GM23338 (cell line): ENCODE measurements at regions not wholly inside any gene's neighbourhood (a gene's known extent, or its start where the extent isn't known, plus 50 kb on each side); places are given as distances from the start of the nearest gene placed in this dataset.

Experiments used
- ATAC-seq: fragments of 200-7000 bp; cut with Tn5 transposase; 3 replicates; pipeline ENCODE4 v1.9.1; 2020
- DNase-seq: peaks from one replicate; pipeline ENCODE4 v3.0.0-alpha.2; 2015; ENCODE audit warnings: low spot score
- H2AFZ ChIP-seq: fragments of 200-600 bp; sonication (generic); 2 replicates; pipeline ENCODE4 v1.8.0; 2016; ENCODE audit warnings: antibody characterized with exemption, mild to moderate bottlenecking, moderate library complexity
- H3F3A ChIP-seq: fragments of 200-600 bp; sonication (generic); replicated peaks from 2 replicates; pipeline ENCODE4 v1.8.0; 2017; ENCODE audit warnings: antibody characterized with exemption, mixed run types, low read depth
- H3K27ac ChIP-seq: fragments of 200-600 bp; sonication (generic); 2 replicates; pipeline ENCODE4 v1.6.1; 2016; ENCODE audit warnings: low read depth
- H3K27me3 ChIP-seq: fragments of 200-600 bp; sonication (generic); 2 replicates; pipeline ENCODE4 v1.8.0; 2016; ENCODE audit warnings: mild to moderate bottlenecking, mixed run types, moderate library complexity; ENCODE audit not compliant: insufficient read depth
- H3K36me3 ChIP-seq: fragments of 200-600 bp; sonication (generic); 2 replicates; pipeline ENCODE4 v1.8.0; 2016; ENCODE audit warnings: mild to moderate bottlenecking; ENCODE audit not compliant: insufficient read depth
- H3K4me1 ChIP-seq: fragments of 200-600 bp; sonication (generic); 2 replicates; pipeline ENCODE4 v1.8.0; 2016; ENCODE audit warnings: mild to moderate bottlenecking, moderate library complexity; ENCODE audit not compliant: insufficient read depth
- H3K4me2 ChIP-seq: fragments of 200-600 bp; sonication (generic); 2 replicates; pipeline ENCODE4 v1.7.1; 2017; ENCODE audit warnings: mixed run types
- H3K4me3 ChIP-seq: fragments of 200-600 bp; sonication (generic); 2 replicates; pipeline ENCODE4 v1.6.1; 2016; ENCODE audit warnings: mixed run types
- H3K79me2 ChIP-seq: fragments of 200-600 bp; sonication (generic); replicated peaks from 2 replicates; pipeline ENCODE4 v1.8.0; 2017; ENCODE audit warnings: mild to moderate bottlenecking; ENCODE audit not compliant: insufficient read depth
- H3K9me2 ChIP-seq: fragments of 200-600 bp; sonication (generic); 2 replicates; pipeline ENCODE4 v1.8.0; 2017; ENCODE audit not compliant: insufficient read depth
- H4K20me1 ChIP-seq: fragments of 200-600 bp; sonication (generic); replicated peaks from 2 replicates; pipeline ENCODE4 v1.8.0; 2017; ENCODE audit warnings: mild to moderate bottlenecking; ENCODE audit not compliant: insufficient read depth
- H3K27ac Mint-ChIP-seq: 2 replicates; pipeline ENCODE4 v1.8.0; 2020; ENCODE audit warnings: inconsistent platforms, mild to moderate bottlenecking, moderate library complexity, mixed read lengths
- H3K27me3 Mint-ChIP-seq: 3 replicates; pipeline ENCODE4 v1.8.0; 2022; ENCODE audit warnings: low read depth, mild to moderate bottlenecking, moderate library complexity, mixed read lengths, inconsistent platforms; ENCODE audit not compliant: insufficient read depth, poor library complexity
- H3K36me3 Mint-ChIP-seq: 3 replicates; pipeline ENCODE4 v1.8.0; 2021; ENCODE audit warnings: low read depth, mild to moderate bottlenecking, inconsistent platforms, moderate library complexity, mixed read lengths
- H3K4me1 Mint-ChIP-seq: 3 replicates; pipeline ENCODE4 v1.8.0; 2020; ENCODE audit warnings: mild to moderate bottlenecking, inconsistent platforms, mixed read lengths
- H3K4me3 Mint-ChIP-seq: 3 replicates; pipeline ENCODE4 v1.8.0; 2021; ENCODE audit warnings: moderate library complexity, mild to moderate bottlenecking, inconsistent platforms, mixed read lengths
- H3K9me3 Mint-ChIP-seq: 3 replicates; pipeline ENCODE4 v1.8.0; 2020; ENCODE audit warnings: moderate library complexity, mild to moderate bottlenecking, inconsistent platforms, mixed read lengths
- CREB1 ChIP-seq: fragments of 250-450 bp; sonication (Bioruptor Pico); IDR thresholded peaks from 2 replicates; pipeline ENCODE4 v1.5.0; 2020; ENCODE audit warnings: low read depth, mild to moderate bottlenecking, moderate library complexity
- CTCF ChIP-seq, 2 experiments: fragments of 200-600 bp in 1 of 2; sonication (generic) in 1 of 2; conservative IDR thresholded peaks; 2 replicates each; pipeline versions ENCODE4 v1.5.1 to v1.6.1; 2016 to 2017; ENCODE audit warnings: antibody characterized with exemption in 2 of 2, low read depth in 2 of 2, mild to moderate bottlenecking in 2 of 2, moderate library complexity in 1 of 2
- ETS1 ChIP-seq: IDR thresholded peaks from 2 replicates; pipeline ENCODE4 v1.6.1; 2016; ENCODE audit warnings: antibody characterized with exemption
- EZH2phosphoT487 ChIP-seq: fragments of 200-600 bp; sonication (generic); IDR thresholded peaks from one replicate; pipeline ENCODE4 v1.8.1; 2018; ENCODE audit warnings: antibody characterized with exemption; ENCODE audit not compliant: unreplicated experiment
- JUNB ChIP-seq: IDR thresholded peaks from one replicate; pipeline ENCODE4 v1.6.1; 2016; ENCODE audit warnings: antibody characterized with exemption; ENCODE audit not compliant: unreplicated experiment
- NANOG ChIP-seq: IDR thresholded peaks from 2 replicates; pipeline ENCODE4 v1.6.1; 2016; ENCODE audit warnings: antibody characterized with exemption, borderline replicate concordance
- REST ChIP-seq: IDR thresholded peaks from one replicate; pipeline ENCODE4 v1.6.1; 2018; ENCODE audit warnings: antibody characterized with exemption; ENCODE audit not compliant: unreplicated experiment
- STAT1 ChIP-seq: IDR thresholded peaks from one replicate; pipeline ENCODE4 v1.6.1; 2016; ENCODE audit warnings: antibody characterized with exemption; ENCODE audit not compliant: unreplicated experiment
- ZNF114 ChIP-seq: fragments of 250-450 bp; sonication (Bioruptor Pico); IDR thresholded peaks from 2 replicates; pipeline ENCODE4 v1.5.0; 2020; ENCODE audit warnings: mild to moderate bottlenecking, moderate library complexity
- ZNF331 ChIP-seq: fragments of 250-450 bp; sonication (Bioruptor Pico); IDR thresholded peaks from 2 replicates; pipeline ENCODE4 v1.5.0; 2020; ENCODE audit warnings: low read depth, mild to moderate bottlenecking, moderate library complexity
- ZNF462 ChIP-seq: fragments of 250-450 bp; sonication (Bioruptor Pico); IDR thresholded peaks from 2 replicates; pipeline ENCODE4 v1.5.0; 2020; ENCODE audit warnings: mild to moderate bottlenecking, moderate library complexity

GRCh38 chrX:55813150-55813549 lies 95.6 kb downstream of the RRAGB start:
- no peaks in the 10 kb centered on the region for H3K4me1 Mint-ChIP-seq

More at GRCh38 chrX:55813150-55813549, 95.6 kb downstream of the RRAGB start:
- Mint-ChIP-seq H3K27ac (no peak overlapping the region), H3K36me3 (no peaks in the 10 kb centered on the region), H3K9me3 (peaks cover 22% of the 10 kb centered on the region), H3K4me3 (no peak overlapping the region), H3K27me3 (peaks cover 3% of the 10 kb centered on the region)
- TF ChIP-seq ZNF462 (no peak), JUNB (no peak), ZNF114 (CRISPR knock-in tag) (no peak), REST (no peak), EZH2phosphoT487 (no peak), CREB1 (CRISPR knock-in tag) (no peak), NANOG (no peak), STAT1 (no peak), ZNF331 (CRISPR knock-in tag) (no peak), CTCF (conservative IDR thresholded peaks at IDR 0.05; ENCODE audit: low read depth in 2 of 2) (no peak), ETS1 (no peak)
- Histone ChIP-seq H3K27me3 (no peaks in the 10 kb centered on the region), H3F3A (no peaks in the 10 kb centered on the region), H3K4me3 (no peak overlapping the region), H3K27ac (no peak overlapping the region), H3K36me3 (no peaks in the 10 kb centered on the region), H3K79me2 (no peaks in the 10 kb centered on the region), H3K9me2 (no peaks in the 10 kb centered on the region), H3K4me1 (0 out of 2 replicates have a peak, but pooled peaks cover under 1% of the 10 kb centered on the region), H3K4me2 (no peak overlapping the region), H2AFZ (no peak overlapping the region), H4K20me1 (no peaks in the 10 kb centered on the region)
- DNase-seq: no peak
- no peak for ATAC-seq
